MG63 (cell line): ENCODE measurements at regions not wholly inside any gene's neighbourhood (a gene's known extent, or its start where the extent isn't known, plus 50 kb on each side); places are given as distances from the start of the nearest gene placed in this dataset.

Experiments
- DNase-seq: peaks from one replicate; pipeline ENCODE4 v3.0.0-alpha.2; 2020
- H3K27me3 ChIP-seq: fragments of 250-450 bp; sonication (Bioruptor Pico); 2 replicates; pipeline ENCODE4 v1.5.1; 2020; ENCODE audit warnings: mild to moderate bottlenecking, moderate library complexity
- H3K36me3 ChIP-seq: fragments of 250-450 bp; sonication (Bioruptor Pico); 2 replicates; pipeline ENCODE4 v1.5.1; 2020; ENCODE audit warnings: mild to moderate bottlenecking, moderate library complexity
- H3K4me3 ChIP-seq: fragments of 250-450 bp; sonication (Bioruptor Pico); 2 replicates; pipeline ENCODE4 v1.5.1; 2020; ENCODE audit warnings: mild to moderate bottlenecking, moderate library complexity
- H3K9me3 ChIP-seq: fragments of 250-450 bp; sonication (Bioruptor Pico); 2 replicates; pipeline ENCODE4 v1.5.1; 2020; ENCODE audit warnings: mild to moderate bottlenecking, moderate library complexity

- no peak for DNase-seq
Observed at GRCh38 chr14:61129168-61129745, 148.2 kb downstream of the SLC38A6 start.

GRCh38 chr14:61128382-61129167 is 147.5 kb downstream of the SLC38A6 start:
- no peaks in the 10 kb centered on the region for H3K9me3 ChIP-seq
- DNase-seq = no peak
- no peaks in the 10 kb centered on the region for H3K36me3 ChIP-seq
- H3K4me3 ChIP-seq = no peak overlapping the region
- H3K27me3 ChIP-seq = no peaks in the 10 kb centered on the region

More at GRCh38 chr14:61129168-61129745, 148.2 kb downstream of the SLC38A6 start:
- Histone ChIP-seq H3K9me3 (no peaks in the 10 kb centered on the region), H3K27me3 (no peaks in the 10 kb centered on the region), H3K4me3 (no peak overlapping the region), H3K36me3 (no peaks in the 10 kb centered on the region)

GRCh38 chr14:61126603-61127498 is 145.8 kb downstream of the SLC38A6 start:
- no peaks in the 10 kb centered on the region for H3K36me3 ChIP-seq
- H3K4me3 ChIP-seq = no peak overlapping the region
- no peaks in the 10 kb centered on the region for H3K9me3 ChIP-seq
- DNase-seq = no peak
- H3K27me3 ChIP-seq = no peaks in the 10 kb centered on the region

- H3K27me3 ChIP-seq = no peaks in the 10 kb centered on the region
- no peak for DNase-seq
Observed at GRCh38 chr14:61125867-61126572, 145.0 kb downstream of the SLC38A6 start.

GRCh38 chr14:61125041-61125866 is 144.2 kb downstream of the SLC38A6 start:
- Histone ChIP-seq H3K27me3 (no peaks in the 10 kb centered on the region), H3K36me3 (no peaks in the 10 kb centered on the region), H3K4me3 (no peak overlapping the region), H3K9me3 (no peaks in the 10 kb centered on the region)
- DNase-seq = no peak

More at GRCh38 chr14:61125867-61126572, 145.0 kb downstream of the SLC38A6 start:
- Histone ChIP-seq H3K36me3 (no peaks in the 10 kb centered on the region), H3K9me3 (no peaks in the 10 kb centered on the region), H3K4me3 (no peak overlapping the region)

- DNase-seq = no peak
- Histone ChIP-seq H3K36me3 (no peaks in the 10 kb centered on the region), H3K27me3 (no peaks in the 10 kb centered on the region), H3K9me3 (no peaks in the 10 kb centered on the region), H3K4me3 (no peak overlapping the region)
Observed at GRCh38 chr14:61122862-61123261, 141.8 kb downstream of the SLC38A6 start.

GRCh38 chr14:61121355-61121787 is 140.3 kb downstream of the SLC38A6 start:
- no peaks in the 10 kb centered on the region for H3K27me3 ChIP-seq
- H3K36me3 ChIP-seq = no peaks in the 10 kb centered on the region
- H3K9me3 ChIP-seq = no peaks in the 10 kb centered on the region
- H3K4me3 ChIP-seq = no peak overlapping the region
- no peak for DNase-seq

- no peak for DNase-seq
- no peaks in the 10 kb centered on the region for H3K27me3 ChIP-seq
- no peak overlapping the region for H3K4me3 ChIP-seq
- H3K36me3 ChIP-seq = no peaks in the 10 kb centered on the region
- no peaks in the 10 kb centered on the region for H3K9me3 ChIP-seq
Observed at GRCh38 chr14:61120576-61120975, 139.5 kb downstream of the SLC38A6 start.

GRCh38 chr14:61119006-61119405 is 138.0 kb downstream of the SLC38A6 start:
- Histone ChIP-seq H3K4me3 (no peak overlapping the region), H3K36me3 (no peaks in the 10 kb centered on the region), H3K9me3 (no peaks in the 10 kb centered on the region), H3K27me3 (no peaks in the 10 kb centered on the region)
- no peak for DNase-seq

- H3K4me3 ChIP-seq = no peak overlapping the region
- H3K9me3 ChIP-seq = no peaks in the 10 kb centered on the region
- no peaks in the 10 kb centered on the region for H3K36me3 ChIP-seq
- H3K27me3 ChIP-seq = no peaks in the 10 kb centered on the region
- peak; percentile 40 for DNase-seq
Observed at GRCh38 chr14:61116369-61116768, 135.3 kb downstream of the SLC38A6 start.

- H3K9me3 ChIP-seq = no peaks in the 10 kb centered on the region
- H3K27me3 ChIP-seq = no peaks in the 10 kb centered on the region
- DNase-seq = no peak
- no peaks in the 10 kb centered on the region for H3K36me3 ChIP-seq
- no peak overlapping the region for H3K4me3 ChIP-seq
Observed at GRCh38 chr14:61113561-61114225, 132.6 kb downstream of the SLC38A6 start.

- no peak for DNase-seq
- H3K4me3 ChIP-seq = no peak overlapping the region
- H3K9me3 ChIP-seq = no peaks in the 10 kb centered on the region
- H3K27me3 ChIP-seq = no peaks in the 10 kb centered on the region
- H3K36me3 ChIP-seq = no peaks in the 10 kb centered on the region
Observed at GRCh38 chr14:61112506-61112905, 131.5 kb downstream of the SLC38A6 start.

- DNase-seq = no peak
- Histone ChIP-seq H3K36me3 (no peaks in the 10 kb centered on the region), H3K9me3 (no peaks in the 10 kb centered on the region), H3K4me3 (no peak overlapping the region), H3K27me3 (no peaks in the 10 kb centered on the region)
Observed at GRCh38 chr14:61111731-61112130, 130.7 kb downstream of the SLC38A6 start.

GRCh38 chr14:61111209-61111665 is 130.2 kb downstream of the SLC38A6 start:
- Histone ChIP-seq H3K4me3 (no peak overlapping the region), H3K9me3 (no peaks in the 10 kb centered on the region)
- DNase-seq = no peak

GRCh38 chr14:61110316-61111082 is 129.5 kb downstream of the SLC38A6 start:
- Histone ChIP-seq H3K9me3 (no peaks in the 10 kb centered on the region), H3K36me3 (no peaks in the 10 kb centered on the region), H3K27me3 (no peaks in the 10 kb centered on the region), H3K4me3 (no peak overlapping the region)
- DNase-seq = no peak

More at GRCh38 chr14:61111209-61111665, 130.2 kb downstream of the SLC38A6 start:
- H3K36me3 ChIP-seq = no peaks in the 10 kb centered on the region
- H3K27me3 ChIP-seq = no peaks in the 10 kb centered on the region
